Fibroblast of skin of right quadriceps (primary cell): ENCODE measurements at regions not wholly inside any gene's neighbourhood (a gene's known extent, or its start where the extent isn't known, plus 50 kb on each side); places are given as distances from the start of the nearest gene placed in this dataset.

Experiments
- DNase-seq: peaks from one replicate; pipeline ENCODE4 v3.0.0-alpha.2; 2013

DNA sequence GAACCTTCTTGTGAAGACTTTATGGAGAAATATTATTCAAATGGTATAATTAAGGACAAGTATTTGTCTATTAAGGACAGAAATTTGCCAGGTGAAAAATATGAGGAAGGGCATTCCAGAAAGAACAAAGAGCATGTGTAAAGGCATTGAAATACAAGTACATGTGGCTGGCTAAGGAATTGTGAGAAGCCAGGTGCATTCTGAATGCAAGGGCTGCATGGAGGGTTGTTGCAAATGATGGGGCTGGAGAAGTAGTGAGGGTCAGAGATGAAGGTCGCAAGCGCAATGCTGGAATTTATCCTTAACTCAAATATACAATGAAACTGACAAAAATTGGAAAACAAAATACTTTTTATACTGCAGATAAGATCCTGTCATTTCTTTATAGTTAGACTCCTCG lies 437.7 kb downstream of the ADAMTS20 start:
- DNase-seq, result no peak

DNA sequence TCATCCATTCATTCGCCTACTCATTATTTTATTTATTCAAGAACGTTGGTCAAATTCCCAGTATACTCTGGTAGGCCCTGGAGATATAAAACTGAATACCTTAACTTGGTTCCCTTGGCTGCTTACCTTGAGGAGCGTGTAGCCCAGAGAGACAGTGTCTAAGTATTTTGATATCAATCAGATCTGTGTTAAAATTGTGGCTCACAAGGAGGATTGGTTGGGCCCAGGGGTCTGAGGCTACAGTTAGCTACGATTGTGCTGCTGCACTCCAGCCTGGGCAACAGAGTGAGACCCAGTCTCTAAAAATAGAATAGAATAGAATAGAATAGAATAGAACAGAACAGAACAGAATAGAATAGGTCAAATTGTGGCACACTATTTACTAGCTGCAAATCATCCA lies 438.4 kb downstream of the ADAMTS20 start:
- DNase-seq, result no peak

DNA sequence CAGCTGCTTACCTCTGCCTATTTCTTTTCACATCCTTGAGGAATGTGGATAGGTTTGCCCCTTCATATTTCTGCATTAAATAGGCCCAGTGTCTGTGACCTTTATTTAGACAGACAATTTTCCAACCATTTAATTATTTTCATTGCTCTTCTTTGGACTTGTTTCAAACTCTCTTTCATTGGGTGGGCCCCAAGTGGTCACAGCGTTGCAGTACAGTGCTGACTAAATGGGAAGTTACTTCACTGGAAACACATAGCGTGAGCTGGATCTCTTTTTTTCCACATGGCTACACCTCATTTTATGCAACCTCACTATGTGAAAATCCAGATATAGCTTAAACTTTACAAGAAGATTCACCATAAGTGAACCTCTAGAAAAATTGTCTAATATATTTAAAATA lies 438.9 kb downstream of the ADAMTS20 start:
- peak; percentile 72 for DNase-seq

DNA sequence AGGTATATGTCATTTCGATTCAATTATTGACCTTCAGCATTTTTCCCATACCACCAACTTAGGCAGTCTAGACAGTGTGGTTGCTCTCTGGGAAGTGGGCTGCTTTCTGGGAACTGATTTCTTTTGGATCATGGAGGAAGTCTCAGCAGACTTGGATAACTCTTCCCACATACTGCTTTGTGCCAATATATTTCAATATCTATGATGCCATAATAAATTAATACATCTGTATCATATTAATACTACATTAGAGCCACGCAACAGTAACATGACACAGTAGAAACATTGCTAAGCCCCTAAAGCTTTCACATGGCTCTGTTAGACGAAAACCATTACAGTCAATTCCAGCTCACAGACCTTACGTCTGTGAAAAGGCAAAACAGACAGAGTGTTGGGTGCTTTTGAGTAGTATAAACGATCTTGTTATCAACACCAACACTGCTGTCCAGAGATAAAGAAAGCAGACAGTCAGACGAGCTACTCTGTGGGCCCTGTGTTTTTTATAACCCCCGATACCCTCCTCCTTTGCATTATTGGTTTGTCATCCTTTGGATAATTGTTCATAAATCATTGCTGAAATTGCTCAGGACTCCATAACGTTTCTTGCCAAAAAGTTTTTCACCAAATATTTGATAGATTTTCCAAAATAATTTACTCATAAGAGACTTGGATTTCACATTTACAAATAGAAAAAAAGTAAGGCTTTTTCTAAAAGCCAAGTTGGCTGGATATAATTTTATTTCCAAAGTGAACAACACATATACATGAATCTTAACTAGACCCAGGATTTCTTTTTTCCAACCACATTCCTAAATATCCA lies 439.7 kb downstream of the ADAMTS20 start:
- peak; percentile 51 for DNase-seq

DNA sequence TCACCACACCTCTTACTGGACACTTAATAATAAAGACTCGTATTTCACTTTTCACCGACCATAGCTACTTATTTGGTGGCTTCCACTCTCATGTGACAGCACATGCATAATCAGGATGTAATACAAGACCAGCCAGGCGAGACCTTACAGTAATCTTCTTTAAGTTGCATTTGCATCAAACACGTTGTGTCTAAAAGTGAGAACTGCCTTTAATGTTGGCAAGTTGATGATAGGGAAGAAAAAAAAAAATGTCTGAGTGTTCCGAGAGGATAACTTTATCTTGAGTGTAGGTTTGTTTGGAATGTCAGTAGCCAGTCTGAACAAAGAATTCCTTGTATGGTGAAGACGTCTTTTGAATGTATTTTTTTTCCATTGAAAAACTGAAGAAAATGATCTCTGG lies 440.4 kb downstream of the ADAMTS20 start:
- no peak for DNase-seq

DNA sequence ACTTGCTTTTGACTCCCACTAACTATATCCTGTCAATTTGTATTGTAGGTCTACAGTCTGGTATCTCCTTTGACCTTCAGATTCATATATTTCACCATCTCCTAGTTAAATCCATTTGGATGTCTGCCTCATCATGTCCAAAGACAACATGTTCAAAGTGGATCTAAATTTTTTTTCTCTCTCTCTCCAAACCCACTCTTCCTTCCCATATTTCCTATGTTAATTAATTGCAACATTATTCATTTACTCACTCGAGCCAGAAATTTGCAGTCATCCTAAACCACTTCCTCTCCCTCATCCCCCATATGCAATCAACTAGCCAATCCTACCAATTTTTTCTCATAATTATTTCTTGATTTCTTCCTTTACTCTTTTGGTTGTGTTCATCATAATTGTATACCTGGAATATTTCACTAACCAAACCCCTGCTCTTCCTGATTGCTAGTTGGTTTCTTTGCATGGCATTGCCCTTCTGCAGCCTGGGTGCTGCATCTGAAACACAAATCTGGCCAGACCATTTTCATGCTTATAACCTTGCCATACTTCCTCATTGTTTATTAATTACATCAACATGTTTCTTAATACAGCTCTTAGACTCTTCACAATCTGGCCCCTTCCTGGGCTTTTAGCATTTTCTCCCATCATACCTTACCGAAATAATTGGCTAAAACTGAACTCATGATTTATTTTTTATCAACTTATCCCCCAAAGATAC lies 442.2 kb downstream of the ADAMTS20 start:
- DNase-seq, result peak; percentile 13

DNA sequence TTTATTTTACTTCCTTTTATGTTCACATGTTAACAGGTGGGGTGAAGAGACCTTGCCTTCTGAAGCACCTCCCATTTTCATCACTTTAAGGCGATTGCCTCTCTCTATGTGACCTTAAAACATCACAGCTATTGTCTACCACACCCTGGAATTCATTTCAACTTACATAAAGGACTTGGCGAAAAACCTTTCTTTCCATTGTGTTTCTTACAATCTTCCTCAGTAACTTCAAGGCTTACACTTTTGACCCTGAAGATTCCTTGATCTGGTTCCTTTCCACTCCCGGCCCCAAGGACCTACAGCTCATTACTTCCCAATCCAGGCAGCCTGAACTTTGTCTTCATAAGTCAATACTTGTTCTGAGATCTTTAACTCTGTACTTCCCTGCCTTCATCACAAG lies 443.3 kb downstream of the ADAMTS20 start:
- DNase-seq, result no peak

DNA sequence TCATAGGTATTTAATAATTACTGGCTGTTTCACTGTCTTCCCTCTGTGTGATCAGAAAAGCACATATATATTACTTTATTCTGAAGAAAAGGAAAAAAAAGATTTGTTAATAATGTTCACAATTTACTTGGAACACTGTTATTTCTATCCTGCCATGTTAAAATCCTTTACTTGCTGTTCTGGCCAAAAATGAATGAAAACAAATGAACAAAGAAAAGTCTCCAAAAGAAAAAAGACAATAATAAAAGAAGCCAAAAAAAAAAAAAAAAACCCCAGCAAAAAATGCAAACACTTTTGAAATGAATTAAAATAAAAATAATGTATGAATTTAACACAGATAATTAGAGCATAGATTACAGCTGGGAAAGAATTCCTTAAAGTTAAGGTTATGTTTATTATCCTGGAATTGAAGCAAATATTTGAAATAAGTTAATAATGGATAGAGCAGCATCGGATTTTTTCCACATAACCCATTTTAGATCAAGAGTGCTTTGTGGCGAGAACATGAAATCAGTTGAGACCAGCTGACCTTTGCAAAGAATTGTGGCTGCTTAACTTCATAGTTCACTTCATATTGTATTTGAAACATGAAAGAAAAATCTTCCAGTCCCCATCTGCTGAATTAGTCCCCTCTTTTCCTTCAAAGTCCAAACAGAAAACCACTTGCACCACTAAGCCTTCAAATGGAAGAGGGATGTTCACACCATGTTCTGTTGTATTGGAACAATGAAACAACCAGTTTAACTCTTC lies 444.8 kb downstream of the ADAMTS20 start:
- no peak for DNase-seq

DNA sequence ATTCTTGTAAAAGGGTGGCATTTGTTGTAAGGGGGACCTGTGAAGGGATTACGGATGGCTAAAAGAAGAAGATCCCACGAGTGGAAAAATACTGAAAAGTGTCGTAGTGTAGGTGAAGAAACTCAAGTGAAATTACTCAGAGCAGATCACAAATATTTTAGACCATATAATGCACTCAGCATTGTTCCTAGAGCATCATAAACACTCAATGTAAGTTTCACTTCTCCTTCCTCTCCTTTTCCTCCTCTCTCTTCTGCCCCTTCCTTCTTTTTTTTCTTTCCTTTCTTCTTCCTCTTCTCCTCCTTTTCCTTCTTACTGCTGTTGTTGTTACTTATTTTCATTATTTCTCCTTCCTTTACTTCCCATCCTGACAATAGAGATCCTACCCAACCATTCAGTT lies 445.6 kb downstream of the ADAMTS20 start:
- DNase-seq, result no peak

DNA sequence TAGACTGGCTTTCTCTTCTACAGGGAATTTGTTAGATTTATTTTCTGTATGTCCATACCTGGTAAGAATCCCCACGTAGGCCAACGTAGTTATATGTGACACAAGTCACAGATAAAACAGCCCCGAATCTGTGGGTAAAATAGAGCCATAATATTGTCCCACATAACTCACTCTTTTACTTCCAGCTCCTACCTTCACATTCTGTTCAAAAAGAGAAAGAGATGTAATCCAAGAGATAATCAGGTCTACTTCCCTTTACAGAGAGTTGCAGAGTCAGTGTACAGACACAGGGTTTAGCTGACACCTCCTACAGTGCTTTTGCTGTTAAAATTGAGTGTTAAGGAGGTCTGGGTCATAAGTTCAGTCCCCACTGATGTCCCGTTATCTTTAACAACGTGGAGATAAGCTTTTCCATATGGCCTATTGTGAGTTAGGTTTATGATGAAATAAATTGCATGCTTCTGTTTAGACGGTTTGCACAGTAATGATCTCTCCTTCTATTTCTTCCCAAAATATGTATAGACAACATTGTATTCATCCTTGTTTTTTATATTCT lies 446.5 kb downstream of the ADAMTS20 start:
- no peak for DNase-seq

DNA sequence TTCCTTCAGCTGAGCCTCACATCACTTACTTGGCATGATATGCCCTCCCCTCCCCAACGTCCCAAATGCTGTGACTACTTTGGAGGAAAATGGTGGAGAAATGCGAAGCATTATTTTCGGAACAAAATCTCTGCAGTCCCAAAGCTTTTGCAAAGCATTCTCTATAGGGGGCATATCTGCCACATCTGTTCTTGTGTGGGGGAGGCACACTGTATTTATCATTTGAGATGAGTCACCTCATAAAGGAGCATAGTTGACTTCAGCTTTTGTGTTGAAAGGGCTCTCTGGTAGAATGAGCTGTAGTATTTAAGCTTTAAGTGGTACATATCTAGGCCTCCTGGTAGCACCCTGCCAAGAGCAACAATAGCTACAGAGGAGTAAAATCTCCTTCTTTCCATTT lies 447.5 kb downstream of the ADAMTS20 start:
- peak; percentile 70 for DNase-seq

DNA sequence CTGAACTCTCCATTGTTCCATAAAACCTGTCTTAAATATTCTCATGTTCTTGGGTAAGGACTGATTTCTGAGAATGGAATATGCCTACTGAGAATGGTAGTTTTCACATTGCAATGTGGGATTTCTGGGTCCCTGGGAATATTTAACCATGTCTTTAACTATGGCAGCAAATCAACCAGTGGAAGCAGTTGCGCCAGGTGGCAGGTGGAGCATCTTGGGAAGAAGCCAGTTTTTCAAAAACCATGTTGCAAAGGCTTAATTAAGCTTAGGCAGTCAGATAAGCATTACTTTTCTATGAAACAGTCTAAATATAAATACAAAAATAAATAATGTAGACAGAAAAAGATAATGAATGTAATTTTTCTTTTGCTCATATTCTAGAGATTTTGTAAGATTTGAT lies 448.1 kb downstream of the ADAMTS20 start:
- no peak for DNase-seq

DNA sequence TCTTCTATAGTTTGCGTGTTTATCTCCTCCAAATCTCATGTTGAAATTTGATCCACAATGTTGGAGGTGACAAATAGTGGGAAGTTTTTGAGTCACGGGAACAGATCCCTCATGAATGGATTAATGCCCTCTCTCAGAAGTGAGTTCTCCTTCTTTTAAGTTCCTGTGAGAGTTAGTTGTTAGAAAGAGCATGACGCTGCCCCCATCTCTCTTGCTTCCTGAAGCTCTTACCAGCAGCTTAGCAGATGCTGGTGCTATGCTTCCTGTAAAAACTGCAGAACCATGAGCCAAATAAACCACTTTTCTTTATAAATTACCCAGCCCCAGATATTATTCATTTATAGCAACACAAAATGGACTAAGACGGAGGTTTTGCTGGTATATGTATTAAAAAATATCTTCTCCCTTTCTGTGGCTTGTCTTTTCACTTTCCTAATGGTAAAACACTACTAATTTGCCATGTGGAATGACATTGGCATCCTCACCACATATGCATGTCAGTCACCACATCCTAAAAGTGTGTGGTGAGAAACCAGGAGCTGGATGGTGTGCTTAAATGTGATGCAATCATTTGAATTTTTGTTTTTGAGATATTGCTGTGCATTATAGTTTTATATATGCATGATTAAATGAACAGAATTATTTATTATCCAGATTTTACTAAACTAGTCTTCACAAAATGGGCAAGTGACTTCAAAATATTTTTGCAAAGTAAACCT lies 449.3 kb downstream of the ADAMTS20 start:
- DNase-seq, result no peak

DNA sequence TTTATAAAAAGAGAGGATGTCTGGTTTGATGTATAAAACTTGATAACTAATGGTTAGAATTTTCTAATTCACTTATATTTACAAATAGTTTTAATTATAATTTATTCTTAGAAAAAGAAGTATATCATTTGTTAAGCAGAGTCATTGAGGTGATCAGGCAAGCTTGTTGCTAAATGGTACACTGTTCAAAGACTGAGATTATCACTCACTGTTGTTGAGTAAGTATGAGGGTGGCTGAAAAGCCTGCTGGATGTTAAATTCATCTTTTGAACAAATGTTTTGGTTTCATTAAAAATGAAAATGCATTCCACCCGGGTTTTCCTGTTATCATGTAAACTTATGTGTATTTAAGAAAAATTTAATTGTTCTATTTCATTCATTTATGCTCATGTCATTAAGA lies 451.8 kb downstream of the ADAMTS20 start:
- DNase-seq, result no peak

DNA sequence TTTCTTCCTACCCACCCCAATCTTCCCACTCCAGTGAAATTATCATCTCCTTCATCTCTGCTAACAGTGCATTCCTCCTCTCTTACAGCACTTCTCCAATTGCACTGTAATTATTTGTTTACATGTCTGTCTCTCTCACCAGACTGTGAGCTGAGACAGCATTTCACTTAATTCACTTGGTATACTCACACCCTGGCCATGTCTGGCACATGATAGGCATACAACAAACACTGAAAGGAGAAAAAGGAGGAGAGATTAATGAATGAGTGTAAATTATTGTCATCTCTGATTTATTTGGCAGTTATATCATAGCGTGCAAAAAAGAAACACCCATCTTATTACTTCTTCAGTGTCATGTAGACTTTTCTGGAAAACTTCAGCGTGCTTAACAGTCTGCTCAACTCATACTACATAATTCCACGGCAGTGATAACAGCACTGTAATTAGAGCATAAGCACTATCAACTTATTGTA lies 452.3 kb downstream of the ADAMTS20 start:
- DNase-seq, result no peak

DNA sequence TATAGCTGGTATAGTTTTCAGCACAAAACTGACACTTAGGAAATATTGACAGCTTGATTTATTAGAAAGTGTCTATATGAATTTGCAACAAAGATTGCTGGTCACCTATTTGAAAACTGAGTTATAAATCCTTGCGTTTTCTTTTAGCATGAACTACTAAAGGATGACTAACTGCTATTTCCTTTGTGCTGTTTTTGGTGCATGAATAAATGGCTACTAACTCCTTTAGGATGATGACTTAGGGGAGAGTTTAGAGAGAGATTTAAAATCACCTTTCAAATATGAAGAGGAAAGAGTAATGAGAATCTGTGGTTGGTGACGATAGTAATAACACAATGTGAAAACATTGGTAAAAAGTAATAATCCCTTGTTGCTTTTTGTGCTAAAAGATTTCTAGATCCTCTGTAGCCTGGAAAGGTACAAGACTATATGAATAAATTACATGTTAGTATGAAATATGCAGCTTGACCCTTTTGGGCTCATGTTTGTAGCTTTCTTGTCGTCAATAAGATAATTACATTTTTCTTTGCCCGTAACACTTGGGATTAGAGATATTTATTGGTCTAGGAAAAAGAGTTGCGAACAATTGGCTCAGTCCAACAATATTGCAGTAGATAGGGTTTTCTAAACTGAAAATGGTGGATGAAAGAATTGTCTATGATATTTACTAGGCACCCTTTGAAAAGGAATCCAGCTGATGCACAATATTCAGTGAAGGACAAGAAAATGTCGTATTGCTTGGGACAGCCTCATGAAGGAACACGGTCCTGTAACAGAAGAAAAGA lies 453.0 kb downstream of the ADAMTS20 start:
- no peak for DNase-seq

DNA sequence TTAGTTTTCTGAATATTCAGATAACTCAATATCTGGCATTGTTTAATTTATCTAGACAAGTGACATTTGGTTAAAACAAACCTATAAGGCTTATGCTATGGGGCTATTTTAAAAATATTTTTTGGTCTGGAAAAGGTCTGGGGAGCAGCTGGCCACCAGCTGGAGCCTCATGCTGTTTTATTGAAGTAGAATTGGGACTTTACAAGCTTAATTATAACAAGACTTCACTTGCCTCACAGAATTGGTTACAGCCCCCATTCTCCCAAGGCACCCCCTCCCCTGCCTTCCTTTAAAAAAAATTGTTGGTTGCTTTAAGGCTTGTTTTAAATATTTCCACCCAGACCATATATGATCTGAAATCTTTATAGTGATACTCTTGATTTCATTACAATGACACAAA lies 453.9 kb downstream of the ADAMTS20 start:
- DNase-seq, result no peak

DNA sequence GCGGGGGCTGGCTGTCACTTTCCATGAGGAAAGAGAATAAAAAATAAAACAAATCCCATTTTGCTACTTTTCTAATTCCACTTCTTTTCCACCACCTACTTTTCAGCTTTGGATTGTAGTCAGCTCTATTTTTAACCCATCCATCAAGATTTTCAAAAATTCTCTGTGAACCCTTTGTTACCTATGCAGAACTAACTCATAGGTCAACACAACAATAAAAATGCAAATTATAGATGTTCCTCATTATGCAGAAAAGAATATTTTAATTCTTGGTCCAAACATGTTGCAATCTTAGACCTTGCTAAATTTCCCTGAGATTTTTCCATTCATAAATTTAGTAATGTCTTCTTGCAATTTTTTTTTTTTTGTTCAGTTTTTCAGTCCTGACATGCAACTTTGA lies 454.5 kb downstream of the ADAMTS20 start:
- DNase-seq, result no peak

DNA sequence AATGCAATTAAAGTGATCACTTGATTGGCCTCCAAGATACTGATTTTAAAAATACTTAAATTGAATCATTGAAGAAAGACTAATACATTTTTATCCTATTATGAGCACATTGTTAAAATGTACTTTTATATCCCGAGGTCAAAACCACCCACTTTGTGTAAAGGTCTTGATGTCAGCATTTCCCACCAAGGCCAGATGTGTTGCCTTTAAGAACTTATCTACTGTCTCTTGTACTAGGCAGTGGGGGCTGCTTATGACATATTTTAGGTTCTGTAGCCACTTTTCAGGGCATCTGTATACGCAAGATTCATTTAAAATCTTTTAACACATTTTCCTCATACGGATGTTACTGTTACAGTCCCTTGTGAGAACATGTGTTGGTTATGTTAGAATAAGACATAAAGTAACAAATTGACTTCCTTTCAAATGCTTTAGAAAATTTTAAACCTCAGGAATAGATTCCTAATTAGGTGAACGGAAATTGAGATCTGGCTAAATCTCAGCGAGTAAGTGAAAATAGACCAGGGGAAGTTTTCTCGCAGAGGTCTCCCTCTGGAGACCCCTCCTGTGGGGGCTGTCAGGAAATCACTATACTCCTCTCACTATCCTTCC lies 456.2 kb downstream of the ADAMTS20 start:
- DNase-seq, result no peak

DNA sequence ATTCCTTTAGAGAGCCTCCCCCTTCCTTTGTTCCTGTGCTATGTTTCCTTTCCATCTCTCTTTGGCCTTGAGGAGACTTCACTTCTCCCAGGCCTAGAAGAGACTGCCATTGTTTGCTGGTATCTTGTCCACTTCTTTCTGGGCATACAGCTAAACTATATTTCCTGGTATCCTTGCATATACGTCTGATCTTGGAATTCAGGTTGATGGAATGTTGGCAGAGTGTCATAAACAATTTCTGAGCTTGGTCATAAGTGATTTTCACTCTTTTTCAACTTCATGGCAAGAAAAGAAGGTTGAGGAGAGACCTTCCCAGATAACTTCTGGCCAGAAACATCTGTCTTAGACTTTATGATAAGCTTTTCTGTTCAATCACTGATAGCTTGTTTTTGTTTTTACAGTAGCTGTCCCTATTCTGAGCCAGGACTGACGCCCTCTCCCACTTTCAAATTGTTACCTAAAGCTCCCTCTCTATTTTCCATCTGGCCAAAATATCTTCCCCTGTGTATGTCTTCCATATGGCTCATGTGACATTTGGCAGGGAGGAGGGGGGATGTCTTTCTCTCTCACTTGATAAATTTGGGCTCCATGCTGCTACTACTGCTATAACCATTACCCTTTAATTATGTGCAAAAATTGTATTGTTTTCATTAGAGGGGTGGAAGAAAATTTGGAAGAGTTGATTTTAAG lies 457.0 kb downstream of the ADAMTS20 start:
- peak; percentile 21 for DNase-seq

DNA sequence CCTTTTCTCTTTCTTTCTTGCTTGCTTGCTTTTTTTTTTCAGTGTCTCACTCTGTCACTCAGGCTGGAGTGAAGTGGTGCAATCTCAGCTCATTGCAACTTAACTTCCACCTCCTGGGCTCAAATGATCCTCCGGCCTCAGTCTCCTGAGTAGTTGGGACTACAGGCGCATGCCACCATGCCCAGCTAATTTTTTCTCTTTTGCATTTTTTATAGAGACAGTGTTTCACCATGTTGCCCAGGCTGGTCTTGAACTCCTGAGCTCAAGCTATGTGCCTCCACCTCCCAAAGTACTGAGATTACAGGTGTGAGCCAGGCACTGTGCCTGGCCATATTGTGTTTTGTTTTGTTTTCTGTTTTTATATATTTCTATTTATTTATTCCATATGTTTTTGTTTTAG lies 461.0 kb downstream of the ADAMTS20 start:
- no peak for DNase-seq
